CD4-positive, alpha-beta T cell (primary cell): ENCODE measurements at regions not wholly inside any gene's neighbourhood (a gene's known extent, or its start where the extent isn't known, plus 50 kb on each side); places are given as distances from the start of the nearest gene placed in this dataset.

Experiments used
- ATAC-seq: fragments of 200-7000 bp; cut with Tn5 transposase; one replicate; pipeline ENCODE4 v1.10.0; 2022; ENCODE audit warnings: mild to moderate bottlenecking; ENCODE audit not compliant: poor library complexity
- CTCF ChIA-PET: fragments of 350-600 bp; sonication (Branson Sonifier 250); formaldehyde crosslinking; loops from one replicate; lab custom pipeline; 2021; ENCODE audit warnings: antibody characterized with exemption, inconsistent platforms; lab: Charles Lee
- POLR2A ChIA-PET: fragments of 350-600 bp; sonication (Branson Sonifier 250); formaldehyde crosslinking; loops from one replicate; lab custom pipeline; 2021; ENCODE audit warnings: antibody characterized with exemption, inconsistent platforms; lab: Charles Lee
- DNase-seq, 14 experiments: peaks; one replicate each; pipeline ENCODE4 v3.0.0-alpha.2; 2013 to 2020; ENCODE audit warnings: mixed read lengths in 2 of 14
- H3K27ac ChIP-seq, 2 donors: one replicate each; pipeline versions ENCODE4 v1.5.1 to v1.7.0; 2013; ENCODE audit warnings: low read length in 2 of 2, low read depth in 1 of 2, mild to moderate bottlenecking in 1 of 2
- H3K27me3 ChIP-seq, 2 experiments: 1 replicate in 1 of 2; 2 replicates in 1 of 2; pipeline versions ENCODE4 v1.6.1 to v1.7.0; 2013; ENCODE audit warnings: low read length in 2 of 2, control low read depth in 1 of 2, mild to moderate bottlenecking in 1 of 2, moderate library complexity in 1 of 2; ENCODE audit not compliant: insufficient read depth in 2 of 2, control insufficient read depth in 1 of 2
- H3K36me3 ChIP-seq: one replicate; pipeline ENCODE4 v1.6.1; 2013; ENCODE audit warnings: low read length, control low read depth; ENCODE audit not compliant: insufficient read depth
- H3K4me1 ChIP-seq: one replicate; pipeline ENCODE4 v1.6.1; 2013; ENCODE audit warnings: low read length, control low read depth; ENCODE audit not compliant: insufficient read depth
- H3K4me3 ChIP-seq: one replicate; pipeline ENCODE4 v1.5.1; 2013; ENCODE audit warnings: mild to moderate bottlenecking, low read length, moderate library complexity
- H3K9me3 ChIP-seq, 2 experiments: 1 replicate in 1 of 2; 2 replicates in 1 of 2; pipeline versions ENCODE4 v1.6.1 to v1.7.0; 2013; ENCODE audit warnings: low read length in 2 of 2, mild to moderate bottlenecking in 2 of 2, control low read depth in 1 of 2, moderate library complexity in 1 of 2; ENCODE audit not compliant: control insufficient read depth in 1 of 2, insufficient read depth in 1 of 2
- H3K27ac Mint-ChIP-seq: one replicate; pipeline ENCODE4 v1.8.0; 2020; ENCODE audit warnings: mixed read lengths
- H3K27me3 Mint-ChIP-seq: one replicate; pipeline ENCODE4 v1.8.0; 2021; ENCODE audit warnings: mixed read lengths
- H3K36me3 Mint-ChIP-seq: one replicate; pipeline ENCODE4 v1.8.0; 2021; ENCODE audit warnings: low read depth, mixed read lengths
- H3K4me1 Mint-ChIP-seq: one replicate; pipeline ENCODE4 v1.8.0; 2021; ENCODE audit warnings: low read depth, mixed read lengths
- H3K4me3 Mint-ChIP-seq: one replicate; pipeline ENCODE4 v1.8.0; 2020; ENCODE audit warnings: mild to moderate bottlenecking, mixed read lengths
- H3K9me3 Mint-ChIP-seq: one replicate; pipeline ENCODE4 v1.8.0; 2020; ENCODE audit warnings: mixed read lengths
- intact Hi-C, 2 experiments: fragments of 100-400 bp; cut with DNase I in 1 of 2; cut with micrococcal nuclease in 1 of 2; formaldehyde crosslinking; loops; one replicate each; pipeline versions ENCODE4 v1.15.1 to v1.9.0; 2023 to 2025; cut with DNase I, micrococcal nuclease
- TF ChIP-seq, protein P1 (sequence below): fragments of 200-600 bp; IDR thresholded peaks from one replicate; pipeline ENCODE4 v1.8.0; 2022; ENCODE audit warnings: antibody characterized with exemption, mild to moderate bottlenecking

DNA sequence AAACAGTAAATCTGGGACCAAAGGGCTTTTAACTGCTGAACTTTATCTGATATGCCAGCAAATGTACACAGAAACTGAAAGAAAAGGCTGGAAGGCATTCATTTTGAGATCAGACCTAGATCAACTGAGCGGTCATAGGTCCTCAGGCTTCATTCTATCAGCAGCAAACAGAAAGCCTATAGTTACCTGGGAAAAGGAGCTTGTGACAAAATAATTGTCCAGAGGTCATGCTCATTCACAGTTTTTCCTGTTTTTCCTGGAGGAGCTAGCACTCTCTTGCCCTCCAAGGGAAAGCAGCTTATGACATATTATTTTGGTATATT is 320.2 kb downstream of the AHR start:
- ChIA-PET POLR2A (no interaction called here), CTCF (no interaction called here)
- no peak for ATAC-seq
- no peak overlapping the region for H3K27ac ChIP-seq
- H3K9me3 ChIP-seq: no peaks in the 10 kb centered on the region
- H3K4me3 ChIP-seq: no peak overlapping the region
- Mint-ChIP-seq H3K4me3 (no peak overlapping the region), H3K27me3 (no peaks in the 10 kb centered on the region), H3K4me1 (no peaks in the 10 kb centered on the region), H3K36me3 (no peaks in the 10 kb centered on the region), H3K27ac (no peak overlapping the region), H3K9me3 (no peaks in the 10 kb centered on the region)
- TF ChIP-seq, protein P1, sequence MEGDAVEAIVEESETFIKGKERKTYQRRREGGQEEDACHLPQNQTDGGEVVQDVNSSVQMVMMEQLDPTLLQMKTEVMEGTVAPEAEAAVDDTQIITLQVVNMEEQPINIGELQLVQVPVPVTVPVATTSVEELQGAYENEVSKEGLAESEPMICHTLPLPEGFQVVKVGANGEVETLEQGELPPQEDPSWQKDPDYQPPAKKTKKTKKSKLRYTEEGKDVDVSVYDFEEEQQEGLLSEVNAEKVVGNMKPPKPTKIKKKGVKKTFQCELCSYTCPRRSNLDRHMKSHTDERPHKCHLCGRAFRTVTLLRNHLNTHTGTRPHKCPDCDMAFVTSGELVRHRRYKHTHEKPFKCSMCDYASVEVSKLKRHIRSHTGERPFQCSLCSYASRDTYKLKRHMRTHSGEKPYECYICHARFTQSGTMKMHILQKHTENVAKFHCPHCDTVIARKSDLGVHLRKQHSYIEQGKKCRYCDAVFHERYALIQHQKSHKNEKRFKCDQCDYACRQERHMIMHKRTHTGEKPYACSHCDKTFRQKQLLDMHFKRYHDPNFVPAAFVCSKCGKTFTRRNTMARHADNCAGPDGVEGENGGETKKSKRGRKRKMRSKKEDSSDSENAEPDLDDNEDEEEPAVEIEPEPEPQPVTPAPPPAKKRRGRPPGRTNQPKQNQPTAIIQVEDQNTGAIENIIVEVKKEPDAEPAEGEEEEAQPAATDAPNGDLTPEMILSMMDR: no peak
- no peaks in the 10 kb centered on the region for H3K36me3 ChIP-seq
- no peak for DNase-seq
- no peaks in the 10 kb centered on the region for H3K27me3 ChIP-seq
- intact Hi-C loops: no loop called here
- no peaks in the 10 kb centered on the region for H3K4me1 ChIP-seq

- H3K27me3 Mint-ChIP-seq: no peaks in the 10 kb centered on the region
- H3K36me3 ChIP-seq: no peaks in the 10 kb centered on the region
- ChIA-PET CTCF (interaction anchor here (1.6 kb wide), 1 partner anchor 14 kb away, joined by 4 read pairs; no protein-coding TSS in a partner anchor), POLR2A (no interaction called here)
- ATAC-seq (no peak), DNase-seq (no peak)
- no peak overlapping the region for H3K4me3 Mint-ChIP-seq
- H3K36me3 Mint-ChIP-seq: no peaks in the 10 kb centered on the region
- intact Hi-C loops: no loop called here
- H3K4me3 ChIP-seq: no peak overlapping the region
- no peaks in the 10 kb centered on the region for H3K4me1 ChIP-seq
- no peaks in the 10 kb centered on the region for H3K4me1 Mint-ChIP-seq
- H3K9me3 ChIP-seq: no peaks in the 10 kb centered on the region
- no peak overlapping the region for H3K27ac Mint-ChIP-seq
- no peaks in the 10 kb centered on the region for H3K27me3 ChIP-seq
- no peak overlapping the region for H3K27ac ChIP-seq
- H3K9me3 Mint-ChIP-seq: no peaks in the 10 kb centered on the region
- TF ChIP-seq, protein P1: no peak
Measured at GRCh38 chr7:17619196-17619818, 320.9 kb downstream of the AHR start.

DNA sequence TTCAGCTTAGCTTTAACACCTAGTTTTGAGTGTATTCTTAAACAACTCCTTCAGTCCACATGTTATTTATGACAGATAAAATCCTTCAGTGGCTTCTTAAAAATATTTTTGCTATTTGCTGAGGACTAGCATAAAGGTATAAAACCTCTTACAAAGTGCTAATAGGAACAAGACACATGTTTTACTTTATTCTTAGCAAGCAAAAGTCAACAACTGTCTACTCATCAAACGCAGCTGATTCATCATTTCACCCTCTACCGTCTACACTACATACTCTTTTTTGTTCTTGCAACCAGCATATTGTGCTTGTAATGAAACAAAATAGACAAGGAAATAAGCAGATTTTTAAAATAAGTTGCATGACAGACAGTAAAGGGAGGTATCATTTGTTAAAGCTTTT is 319.7 kb downstream of the SNX13 start:
- Mint-ChIP-seq H3K9me3 (no peaks in the 10 kb centered on the region), H3K27ac (no peak overlapping the region), H3K4me1 (no peaks in the 10 kb centered on the region), H3K27me3 (no peaks in the 10 kb centered on the region), H3K36me3 (no peaks in the 10 kb centered on the region), H3K4me3 (no peak overlapping the region)
- no peaks in the 10 kb centered on the region for H3K9me3 ChIP-seq
- no peaks in the 10 kb centered on the region for H3K27me3 ChIP-seq
- no peaks in the 10 kb centered on the region for H3K4me1 ChIP-seq
- ChIA-PET POLR2A (no interaction called here), CTCF (interaction anchor here (1.6 kb wide), 1 partner anchor 13 kb away, joined by 4 read pairs; no protein-coding TSS in a partner anchor)
- H3K4me3 ChIP-seq: no peak overlapping the region
- no peaks in the 10 kb centered on the region for H3K36me3 ChIP-seq
- intact Hi-C loops: no loop called here
- TF ChIP-seq, protein P1: no peak
- DNase-seq (no peak), ATAC-seq (no peak)
- no peak overlapping the region for H3K27ac ChIP-seq
